Peyer's patch (tissue), 4 donors: ENCODE measurements at regions not wholly inside any gene's neighbourhood (a gene's known extent, or its start where the extent isn't known, plus 50 kb on each side); places are given as distances from the start of the nearest gene placed in this dataset.

Experiments
- DNase-seq, 3 donors: peaks; one replicate each; pipeline ENCODE4 v3.0.0-alpha.2; 2017 to 2019
- H3K27ac ChIP-seq, 4 donors: fragments of 200-600 bp; sonication (generic); one replicate each; pipeline ENCODE4 v1.5.1; 2016 to 2019
- H3K27me3 ChIP-seq, 2 donors: fragments of 200-600 bp; sonication (generic); one replicate each; pipeline ENCODE4 v1.5.1; 2019
- H3K36me3 ChIP-seq, 3 donors: fragments of 200-600 bp; sonication (generic); one replicate each; pipeline ENCODE4 v1.5.1; 2016 to 2019
- H3K4me1 ChIP-seq, 4 donors: fragments of 200-600 bp; sonication (generic); one replicate each; pipeline ENCODE4 v1.5.1; 2016 to 2019
- H3K4me3 ChIP-seq, 4 donors: fragments of 200-600 bp; sonication (generic); 1 replicate in 3 of 4; 2 replicates in 1 of 4; pipeline ENCODE4 v1.5.1; 2016 to 2019; ENCODE audit warnings: mild to moderate bottlenecking in 1 of 4
- H3K9me3 ChIP-seq, 4 donors: fragments of 200-600 bp; sonication (generic); one replicate each; pipeline ENCODE4 v1.5.1; 2016 to 2019; ENCODE audit warnings: mild to moderate bottlenecking in 1 of 4
- POLR2A ChIP-seq, 2 donors: fragments of 450-650 bp; IDR thresholded peaks; one replicate each; pipeline ENCODE4 v1.5.1; 2017; ENCODE audit warnings: antibody characterized with exemption in 2 of 2, mild to moderate bottlenecking in 2 of 2, moderate library complexity in 2 of 2
- TF ChIP-seq, protein P1 (sequence below), 6 experiments: fragments of 450-650 bp in 4 of 6; fragments of 200-600 bp in 2 of 6; sonication (generic) in 1 of 6; IDR thresholded peaks; one replicate each; pipeline ENCODE4 v1.5.1; 2017 to 2019; ENCODE audit warnings: antibody characterized with exemption in 6 of 6, mild to moderate bottlenecking in 3 of 6, moderate library complexity in 1 of 6

DNA sequence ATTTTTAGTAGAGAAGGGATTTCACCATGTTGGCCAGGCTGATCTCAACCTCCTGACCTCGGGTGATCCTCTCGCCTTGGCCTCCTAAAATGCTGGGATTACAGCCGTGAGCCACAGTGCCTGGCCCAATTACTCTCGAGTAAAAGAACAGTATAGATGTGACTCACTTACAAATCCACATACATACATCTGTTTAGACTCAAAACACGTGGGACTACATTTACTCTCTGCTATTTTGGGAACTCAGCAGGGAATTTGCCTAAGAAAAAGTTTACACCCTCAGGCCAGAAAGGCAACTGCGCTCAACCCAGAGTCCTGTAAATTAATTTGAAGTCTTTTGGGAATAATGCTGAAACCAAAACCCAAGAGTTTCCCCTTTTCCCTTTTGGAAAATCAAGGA is 289.7 kb downstream of the KLF6 start:
- Histone ChIP-seq H3K9me3 (no peaks in the 10 kb centered on the region), H3K27me3 (no peaks in the 10 kb centered on the region), H3K4me3 (no peak overlapping the region), H3K4me1 (no peaks in the 10 kb centered on the region), H3K36me3 (no peaks in the 10 kb centered on the region), H3K27ac (peak overlapping the region in 2 of 4 donors; percentile 12 to 32)
- DNase-seq, result no peak
- TF ChIP-seq, protein P1, sequence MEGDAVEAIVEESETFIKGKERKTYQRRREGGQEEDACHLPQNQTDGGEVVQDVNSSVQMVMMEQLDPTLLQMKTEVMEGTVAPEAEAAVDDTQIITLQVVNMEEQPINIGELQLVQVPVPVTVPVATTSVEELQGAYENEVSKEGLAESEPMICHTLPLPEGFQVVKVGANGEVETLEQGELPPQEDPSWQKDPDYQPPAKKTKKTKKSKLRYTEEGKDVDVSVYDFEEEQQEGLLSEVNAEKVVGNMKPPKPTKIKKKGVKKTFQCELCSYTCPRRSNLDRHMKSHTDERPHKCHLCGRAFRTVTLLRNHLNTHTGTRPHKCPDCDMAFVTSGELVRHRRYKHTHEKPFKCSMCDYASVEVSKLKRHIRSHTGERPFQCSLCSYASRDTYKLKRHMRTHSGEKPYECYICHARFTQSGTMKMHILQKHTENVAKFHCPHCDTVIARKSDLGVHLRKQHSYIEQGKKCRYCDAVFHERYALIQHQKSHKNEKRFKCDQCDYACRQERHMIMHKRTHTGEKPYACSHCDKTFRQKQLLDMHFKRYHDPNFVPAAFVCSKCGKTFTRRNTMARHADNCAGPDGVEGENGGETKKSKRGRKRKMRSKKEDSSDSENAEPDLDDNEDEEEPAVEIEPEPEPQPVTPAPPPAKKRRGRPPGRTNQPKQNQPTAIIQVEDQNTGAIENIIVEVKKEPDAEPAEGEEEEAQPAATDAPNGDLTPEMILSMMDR (IDR thresholded peaks at IDR 0.05), result no peak
- TF ChIP-seq POLR2A (IDR thresholded peaks at IDR 0.05), result no peak

DNA sequence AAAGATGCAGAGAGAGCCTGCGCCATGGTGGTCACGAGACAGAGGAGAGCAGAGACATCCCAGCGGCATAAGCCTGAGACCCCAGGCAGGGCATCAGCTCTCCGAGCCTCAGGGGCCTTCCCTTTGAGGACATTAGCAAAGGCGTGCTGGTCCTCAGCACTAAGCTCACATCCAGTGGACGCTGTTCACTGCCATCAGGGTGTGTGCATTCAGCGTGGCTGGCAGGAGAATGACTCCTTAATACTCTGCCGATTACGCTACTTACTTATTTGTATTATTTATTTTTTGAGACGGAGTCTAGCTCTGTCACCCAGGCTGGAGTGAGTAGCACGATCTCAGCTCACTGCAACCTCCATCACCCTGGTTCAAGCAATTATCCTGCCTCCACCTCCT is 290.2 kb downstream of the KLF6 start:
- peak overlapping the region in 2 of 4 donors; percentile 12 to 32 for H3K27ac ChIP-seq
- no peaks in the 10 kb centered on the region for H3K36me3 ChIP-seq
- no peak overlapping the region for H3K4me3 ChIP-seq
- H3K9me3 ChIP-seq, result no peaks in the 10 kb centered on the region
- TF ChIP-seq, protein P1 (IDR thresholded peaks at IDR 0.05), result no peak
- TF ChIP-seq POLR2A (IDR thresholded peaks at IDR 0.05), result no peak
- DNase-seq, result no peak
- H3K4me1 ChIP-seq, result no peaks in the 10 kb centered on the region
- H3K27me3 ChIP-seq, result no peaks in the 10 kb centered on the region

DNA sequence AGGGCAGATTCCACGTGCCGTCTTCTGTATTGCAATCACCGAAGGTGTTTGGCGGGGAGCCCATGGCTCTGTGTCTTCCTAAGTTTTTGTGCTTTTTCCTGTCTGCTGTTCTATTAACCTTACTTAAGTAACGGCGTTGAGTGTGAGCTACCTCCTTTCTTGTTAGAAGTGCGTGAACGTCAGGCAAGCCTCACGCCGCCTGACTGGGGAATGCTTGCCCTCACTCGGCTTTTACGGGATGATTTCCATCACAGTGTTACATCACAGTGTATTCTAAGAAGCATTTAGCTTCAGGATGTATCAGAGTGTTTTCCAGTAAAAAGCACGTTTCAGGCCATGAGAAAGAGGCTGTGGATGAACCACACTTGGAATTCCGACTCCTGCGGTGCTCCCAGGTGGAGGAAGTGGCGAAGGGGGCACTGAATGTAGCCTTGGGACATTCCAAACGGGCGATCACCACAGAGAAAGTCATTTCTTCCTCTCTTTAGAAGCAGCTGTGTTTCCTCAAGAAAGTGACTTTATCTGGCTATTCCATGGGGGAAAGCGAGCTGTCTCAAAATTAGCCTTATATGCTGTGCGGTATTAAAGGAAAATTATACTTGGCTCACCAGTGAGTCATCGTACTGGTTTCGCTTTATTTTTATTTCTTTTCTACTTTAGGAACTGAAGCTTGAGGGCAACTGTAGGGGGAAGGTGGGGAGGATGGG is 290.7 kb downstream of the KLF6 start:
- no peak for DNase-seq
- Histone ChIP-seq H3K9me3 (no peaks in the 10 kb centered on the region), H3K27ac (peak overlapping the region in 2 of 4 donors; percentile 12 to 32), H3K4me1 (no peaks in the 10 kb centered on the region), H3K27me3 (no peaks in the 10 kb centered on the region), H3K36me3 (no peaks in the 10 kb centered on the region), H3K4me3 (no peak overlapping the region)
- TF ChIP-seq, protein P1 (IDR thresholded peaks at IDR 0.05), result no peak
- TF ChIP-seq POLR2A (IDR thresholded peaks at IDR 0.05), result no peak

DNA sequence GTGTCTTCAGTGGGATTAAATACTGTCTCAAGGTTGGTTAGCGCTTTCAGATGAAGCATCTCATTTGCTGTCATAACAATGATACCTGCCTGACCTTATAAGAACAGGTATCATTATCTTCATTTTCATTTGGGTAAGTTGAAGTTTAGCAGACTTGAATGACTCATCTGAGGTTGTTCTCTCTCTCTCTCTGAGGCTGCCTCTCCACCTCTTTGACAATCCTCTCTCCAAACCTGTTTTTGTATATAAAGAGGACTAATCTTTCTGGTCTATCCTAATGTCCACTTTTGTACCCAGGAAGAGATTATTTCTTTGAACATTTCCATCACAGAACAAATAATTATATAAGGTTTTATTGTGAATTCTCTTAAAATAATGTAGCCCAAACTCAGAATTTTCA is 291.4 kb downstream of the KLF6 start:
- no peaks in the 10 kb centered on the region for H3K9me3 ChIP-seq
- no peak overlapping the region for H3K27ac ChIP-seq
- no peak for TF ChIP-seq POLR2A (IDR thresholded peaks at IDR 0.05)
- TF ChIP-seq, protein P1 (IDR thresholded peaks at IDR 0.05), result no peak
- DNase-seq, result no peak
- no peaks in the 10 kb centered on the region for H3K4me1 ChIP-seq
- no peak overlapping the region for H3K4me3 ChIP-seq
- no peaks in the 10 kb centered on the region for H3K36me3 ChIP-seq
- no peaks in the 10 kb centered on the region for H3K27me3 ChIP-seq

DNA sequence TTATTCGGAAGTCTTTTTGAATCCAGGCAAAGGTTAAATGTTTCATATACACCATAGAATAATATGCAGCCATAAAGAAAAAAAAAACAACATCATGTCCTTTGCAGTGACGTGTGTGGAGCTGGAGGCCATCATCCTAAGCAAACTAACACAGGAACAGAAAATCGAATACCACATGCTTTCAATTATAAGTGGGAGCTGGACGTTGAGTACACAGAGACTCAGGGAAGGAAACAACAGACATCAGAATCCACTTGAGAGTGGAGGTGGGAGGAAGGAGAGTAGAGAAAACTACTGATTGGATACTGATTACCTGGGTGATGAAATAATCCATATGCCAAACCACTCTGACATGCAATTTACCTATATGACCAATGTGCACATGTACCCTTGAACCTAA is 293.4 kb downstream of the KLF6 start:
- Histone ChIP-seq H3K4me3 (no peak overlapping the region), H3K4me1 (peaks cover 0 to 7% (median 0%) of the 10 kb centered on the region in 4 donors), H3K27me3 (no peaks in the 10 kb centered on the region), H3K36me3 (no peaks in the 10 kb centered on the region), H3K27ac (no peak overlapping the region), H3K9me3 (no peaks in the 10 kb centered on the region)
- TF ChIP-seq, protein P1 (IDR thresholded peaks at IDR 0.05), result no peak
- TF ChIP-seq POLR2A (IDR thresholded peaks at IDR 0.05), result no peak
- DNase-seq, result no peak
